ENCODE measurements at regions not wholly inside any gene's neighbourhood (a gene's known extent, or its start where the extent isn't known, plus 50 kb on each side); places are given as distances from the start of the nearest gene placed in this dataset.

DNA sequence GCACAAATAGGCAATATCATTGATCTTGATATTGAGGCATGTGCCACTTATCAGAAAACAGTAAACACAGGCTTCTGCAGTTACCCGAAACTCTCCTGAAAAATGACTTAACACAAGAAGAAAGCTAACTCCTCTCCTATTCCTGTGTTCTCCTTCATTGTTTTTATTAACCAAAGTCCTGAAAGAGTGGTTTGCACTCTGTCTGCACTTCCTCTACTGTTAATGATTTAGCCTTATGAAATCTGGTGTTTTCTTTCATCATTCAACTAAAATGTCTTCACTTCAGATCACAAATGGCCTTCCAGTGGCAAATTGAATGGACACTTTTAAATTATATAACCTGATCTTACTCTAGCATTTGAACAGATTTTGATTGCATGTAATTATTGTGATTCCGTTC lies 630.6 kb upstream of the PHF14 start:
- Histone ChIP-seq H3K27ac (no peak overlapping the region), H3K4me3 (no peak overlapping the region), H3K9me3 (no peaks in the 10 kb centered on the region), H3K4me1 (no peaks in the 10 kb centered on the region), H3K27me3 (no peaks in the 10 kb centered on the region), H3K36me3 (no peaks in the 10 kb centered on the region)
- intact Hi-C loops (cut with DNase I; ENCODE audit: low total_unique reads): loop anchor here (5.0 kb wide), 1 partner anchor 1586 kb away; no protein-coding TSS in a partner anchor
- no peak for DNase-seq (ENCODE audit: low spot score in 2 of 2)
- TF ChIP-seq, protein P1, sequence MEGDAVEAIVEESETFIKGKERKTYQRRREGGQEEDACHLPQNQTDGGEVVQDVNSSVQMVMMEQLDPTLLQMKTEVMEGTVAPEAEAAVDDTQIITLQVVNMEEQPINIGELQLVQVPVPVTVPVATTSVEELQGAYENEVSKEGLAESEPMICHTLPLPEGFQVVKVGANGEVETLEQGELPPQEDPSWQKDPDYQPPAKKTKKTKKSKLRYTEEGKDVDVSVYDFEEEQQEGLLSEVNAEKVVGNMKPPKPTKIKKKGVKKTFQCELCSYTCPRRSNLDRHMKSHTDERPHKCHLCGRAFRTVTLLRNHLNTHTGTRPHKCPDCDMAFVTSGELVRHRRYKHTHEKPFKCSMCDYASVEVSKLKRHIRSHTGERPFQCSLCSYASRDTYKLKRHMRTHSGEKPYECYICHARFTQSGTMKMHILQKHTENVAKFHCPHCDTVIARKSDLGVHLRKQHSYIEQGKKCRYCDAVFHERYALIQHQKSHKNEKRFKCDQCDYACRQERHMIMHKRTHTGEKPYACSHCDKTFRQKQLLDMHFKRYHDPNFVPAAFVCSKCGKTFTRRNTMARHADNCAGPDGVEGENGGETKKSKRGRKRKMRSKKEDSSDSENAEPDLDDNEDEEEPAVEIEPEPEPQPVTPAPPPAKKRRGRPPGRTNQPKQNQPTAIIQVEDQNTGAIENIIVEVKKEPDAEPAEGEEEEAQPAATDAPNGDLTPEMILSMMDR (IDR thresholded peaks at IDR 0.05): no peak
- TF ChIP-seq POLR2A (IDR thresholded peaks at IDR 0.05) (no peak), POLR2AphosphoS5 (IDR thresholded peaks at IDR 0.05) (no peak)

DNA sequence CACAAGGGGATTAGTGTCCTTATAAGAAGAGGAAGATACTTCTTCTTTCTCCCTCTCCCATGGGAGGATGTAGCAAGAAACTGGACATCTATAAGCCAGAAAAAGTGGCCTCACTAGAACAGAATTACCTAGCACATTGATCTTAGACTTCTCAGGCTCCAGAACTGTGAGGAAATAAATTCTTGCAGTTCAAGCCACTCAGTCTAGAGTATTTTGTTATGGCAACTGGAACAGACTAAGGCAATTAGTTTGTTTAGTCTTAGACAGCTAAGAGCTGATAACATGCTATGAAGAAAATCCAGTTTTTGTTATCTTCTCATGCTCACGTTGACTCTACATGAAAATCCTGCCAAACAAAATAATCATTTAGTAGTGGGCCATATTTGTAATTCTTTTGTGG lies 627.6 kb upstream of the PHF14 start:
- no peaks in the 10 kb centered on the region for H3K36me3 ChIP-seq
- TF ChIP-seq POLR2AphosphoS5 (IDR thresholded peaks at IDR 0.05): no peak
- TF ChIP-seq, protein P1 (IDR thresholded peaks at IDR 0.05): no peak
- TF ChIP-seq POLR2A (IDR thresholded peaks at IDR 0.05): no peak
- no peaks in the 10 kb centered on the region for H3K27me3 ChIP-seq
- H3K9me3 ChIP-seq: no peaks in the 10 kb centered on the region
- no peaks in the 10 kb centered on the region for H3K4me1 ChIP-seq
- no peak overlapping the region for H3K4me3 ChIP-seq
- no peak overlapping the region for H3K27ac ChIP-seq
- no peak for DNase-seq (ENCODE audit: low spot score in 2 of 2)
- intact Hi-C loops (cut with DNase I; ENCODE audit: low total_unique reads): no loop called here

DNA sequence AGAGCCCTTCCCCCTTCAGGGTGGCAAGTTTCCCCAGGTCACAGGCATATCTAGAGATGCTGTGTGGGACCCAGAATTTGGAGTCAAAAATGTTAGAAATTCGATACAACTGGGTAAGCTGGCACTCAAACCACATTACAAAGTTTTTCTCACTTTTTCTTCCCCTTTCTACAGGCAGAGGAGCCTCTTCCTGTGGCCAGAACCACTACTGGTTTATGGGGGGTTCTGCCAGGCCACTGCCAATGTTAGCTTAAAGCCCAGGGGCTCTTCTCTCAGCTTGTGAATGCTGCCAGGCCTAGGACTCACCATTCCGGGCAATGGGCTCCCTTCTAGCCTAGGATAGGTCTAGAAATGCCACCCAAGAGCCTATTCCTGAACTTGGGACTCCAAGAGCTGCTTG lies 617.9 kb upstream of the PHF14 start:
- Histone ChIP-seq H3K4me1 (no peaks in the 10 kb centered on the region), H3K9me3 (peaks cover 8 to 23% of the 10 kb centered on the region in 2 donors), H3K27me3 (no peaks in the 10 kb centered on the region), H3K4me3 (no peak overlapping the region), H3K27ac (no peak overlapping the region), H3K36me3 (no peaks in the 10 kb centered on the region)
- DNase-seq (ENCODE audit: low spot score in 2 of 2): no peak
- TF ChIP-seq POLR2A (IDR thresholded peaks at IDR 0.05) (no peak), POLR2AphosphoS5 (IDR thresholded peaks at IDR 0.05) (no peak)
- TF ChIP-seq, protein P1 (IDR thresholded peaks at IDR 0.05): no peak
- intact Hi-C loops (cut with DNase I; ENCODE audit: low total_unique reads): no loop called here

DNA sequence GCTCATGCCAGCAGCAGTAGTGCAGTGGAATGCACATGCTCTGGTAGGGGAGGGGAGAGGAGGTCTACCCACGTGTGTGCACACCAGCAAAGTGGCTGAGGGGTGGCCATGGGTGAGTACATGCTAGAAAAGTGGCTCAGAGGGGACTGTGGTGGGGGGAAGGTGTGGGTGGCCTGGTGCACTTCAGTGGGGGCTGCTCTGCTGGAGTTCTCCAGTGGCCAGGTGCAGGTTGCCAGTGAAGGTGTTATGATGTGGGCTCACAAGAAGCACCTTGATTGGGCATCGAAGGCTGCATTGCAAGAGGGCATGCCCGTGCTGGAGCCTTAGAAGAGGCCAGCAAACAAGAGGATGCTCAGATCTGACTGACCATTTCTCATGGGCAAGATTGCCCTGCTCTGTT lies 613.6 kb upstream of the PHF14 start:
- Histone ChIP-seq H3K4me3 (no peak overlapping the region), H3K27ac (no peak overlapping the region), H3K27me3 (no peaks in the 10 kb centered on the region), H3K4me1 (no peaks in the 10 kb centered on the region), H3K9me3 (peaks cover 11 to 40% of the 10 kb centered on the region in 2 donors), H3K36me3 (no peaks in the 10 kb centered on the region)
- intact Hi-C loops (cut with DNase I; ENCODE audit: low total_unique reads): no loop called here
- TF ChIP-seq POLR2A (IDR thresholded peaks at IDR 0.05) (no peak), POLR2AphosphoS5 (IDR thresholded peaks at IDR 0.05) (no peak)
- TF ChIP-seq, protein P1 (IDR thresholded peaks at IDR 0.05): no peak
- DNase-seq (ENCODE audit: low spot score in 2 of 2): no peak

DNA sequence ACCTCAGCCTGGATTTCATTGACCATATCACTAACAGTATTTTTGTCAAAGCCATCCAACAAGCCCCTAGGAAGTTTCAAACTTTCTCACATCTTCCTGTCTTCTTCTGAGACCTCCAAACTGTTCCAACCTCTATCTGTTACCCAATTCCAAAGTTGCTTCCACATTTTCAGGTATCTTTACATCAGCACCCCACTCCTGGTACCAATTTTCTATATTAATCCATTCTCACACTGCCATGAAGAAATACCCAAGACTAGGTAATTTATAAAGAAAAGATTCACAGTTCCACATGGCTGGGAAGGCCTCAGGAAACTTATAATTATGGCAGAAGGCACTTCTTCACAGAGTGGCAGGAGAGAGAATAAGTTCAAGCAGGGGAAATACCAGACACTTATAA lies 571.9 kb upstream of the PHF14 start:
- H3K4me1 ChIP-seq: no peaks in the 10 kb centered on the region
- no peaks in the 10 kb centered on the region for H3K27me3 ChIP-seq
- intact Hi-C loops (cut with DNase I; ENCODE audit: low total_unique reads): no loop called here
- DNase-seq (ENCODE audit: low spot score in 2 of 2): no peak
- H3K4me3 ChIP-seq: no peak overlapping the region
- H3K27ac ChIP-seq: no peak overlapping the region
- no peaks in the 10 kb centered on the region for H3K36me3 ChIP-seq
- TF ChIP-seq, protein P1 (IDR thresholded peaks at IDR 0.05): no peak
- no peak for TF ChIP-seq POLR2AphosphoS5 (IDR thresholded peaks at IDR 0.05)
- no peak for TF ChIP-seq POLR2A (IDR thresholded peaks at IDR 0.05)
- H3K9me3 ChIP-seq: peaks cover 13 to 32% of the 10 kb centered on the region in 2 donors
